ENCODE measurements at regions not wholly inside any gene's neighbourhood (a gene's known extent, or its start where the extent isn't known, plus 50 kb on each side); places are given as distances from the start of the nearest gene placed in this dataset.
"Not testable (repeated sequence)": the region's sequence is repeated elsewhere in the genome, so short reads cannot be mapped to it uniquely, and the experiment has no call there.

DNA sequence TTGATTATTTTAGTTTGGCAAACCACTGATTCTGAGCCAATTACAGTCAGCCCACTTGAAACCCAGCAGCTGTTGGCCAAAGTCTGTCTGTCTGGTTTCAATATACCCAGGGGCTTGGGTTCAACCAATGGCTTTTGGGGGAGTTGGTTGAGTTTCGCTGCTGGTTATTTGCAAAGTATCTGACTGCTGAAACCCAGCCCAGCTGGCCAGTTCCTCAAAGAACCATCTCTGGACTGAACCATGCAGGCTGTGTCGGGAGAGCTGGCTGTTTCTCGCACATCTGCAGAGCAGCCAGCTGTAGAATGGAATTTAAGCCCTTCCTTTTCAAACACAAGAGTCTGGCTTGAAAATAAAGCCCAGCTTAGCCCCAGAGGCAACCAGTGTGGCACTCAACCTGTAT, 66.0 kb upstream of the PAX7 start:
- Histone ChIP-seq H3K9ac (ENCODE audit: low read depth, low read length) (no peak overlapping the region), H3K36me3 (ENCODE audit: insufficient read depth, low read depth, low read length) (no peaks in the 10 kb centered on the region), H3K27me3 (ENCODE audit: insufficient read depth, low read length) (peaks cover 6% of the 10 kb centered on the region), H3K4me1 (ENCODE audit: insufficient read depth, low read length) (no peaks in the 10 kb centered on the region), H3K9me3 (ENCODE audit: insufficient read depth, low read depth, low read length) (no peaks in the 10 kb centered on the region), H3K4me3 (ENCODE audit: low read length) (no peak overlapping the region), H3K27ac (ENCODE audit: low read length) (no peak overlapping the region)

DNA sequence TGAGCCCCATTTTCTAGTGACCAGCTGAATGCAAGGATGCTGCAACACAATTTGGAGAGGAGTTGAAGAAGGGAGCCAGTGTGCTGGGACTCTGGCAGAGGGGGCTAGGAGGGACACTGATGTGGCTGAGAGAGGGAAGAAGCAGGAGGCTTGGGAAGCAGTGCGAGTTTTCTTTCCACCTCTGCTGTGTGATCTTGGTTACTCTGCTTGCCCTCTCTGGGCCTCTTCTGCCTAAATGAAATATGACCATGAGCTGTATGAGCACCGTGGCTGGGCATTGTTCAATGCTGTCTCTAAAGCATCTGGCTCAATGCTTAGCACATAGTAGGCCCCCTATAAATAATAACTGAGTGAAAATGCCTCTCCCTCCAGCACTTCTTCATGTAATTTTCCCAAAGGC, 65.3 kb upstream of the PAX7 start:
- Histone ChIP-seq H3K27ac (ENCODE audit: low read length) (no peak overlapping the region), H3K9ac (ENCODE audit: low read depth, low read length) (no peak overlapping the region), H3K4me3 (ENCODE audit: low read length) (no peak overlapping the region), H3K36me3 (ENCODE audit: insufficient read depth, low read depth, low read length) (no peaks in the 10 kb centered on the region), H3K27me3 (ENCODE audit: insufficient read depth, low read length) (no peaks in the 10 kb centered on the region; the same call in 1 of the 2 replicates), H3K9me3 (ENCODE audit: insufficient read depth, low read depth, low read length) (no peaks in the 10 kb centered on the region), H3K4me1 (ENCODE audit: insufficient read depth, low read length) (no peaks in the 10 kb centered on the region)

DNA sequence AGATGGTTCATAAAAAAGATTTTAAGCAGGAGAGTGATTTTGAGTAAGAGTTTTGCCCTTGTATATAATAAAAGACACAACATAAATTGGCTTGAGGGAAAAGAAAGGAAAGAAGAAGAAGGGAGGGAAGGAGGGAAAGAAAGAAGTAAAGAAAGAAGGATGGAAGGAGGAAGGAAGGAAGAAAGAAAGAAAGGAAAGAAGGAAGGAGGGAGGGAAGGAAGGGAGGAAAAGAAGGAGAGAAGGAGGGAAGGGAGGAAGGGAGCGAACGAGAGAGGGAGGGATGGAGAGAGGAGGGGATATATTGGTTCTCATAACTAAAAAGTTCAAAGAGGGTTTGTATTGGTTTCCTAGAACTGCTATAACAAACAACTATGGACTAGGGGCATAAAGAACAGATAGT, 62.2 kb upstream of the PAX7 start:
- Histone ChIP-seq H3K36me3 (ENCODE audit: insufficient read depth, low read depth, low read length) (no peaks in the 10 kb centered on the region), H3K27me3 (ENCODE audit: insufficient read depth, low read length) (no peaks in the 10 kb centered on the region), H3K4me3 (ENCODE audit: low read length) (no peak overlapping the region), H3K9me3 (ENCODE audit: insufficient read depth, low read depth, low read length) (no peaks in the 10 kb centered on the region), H3K9ac (ENCODE audit: low read depth, low read length) (no peak overlapping the region), H3K27ac (ENCODE audit: low read length) (no peak overlapping the region), H3K4me1 (ENCODE audit: insufficient read depth, low read length) (no peaks in the 10 kb centered on the region)

GRCh38 chr1:18569251-18569650, 61.4 kb upstream of the PAX7 start:
- Histone ChIP-seq H3K27ac (ENCODE audit: low read length) (no peak overlapping the region), H3K9me3 (ENCODE audit: insufficient read depth, low read depth, low read length) (no peaks in the 10 kb centered on the region), H3K4me1 (ENCODE audit: insufficient read depth, low read length) (no peaks in the 10 kb centered on the region), H3K9ac (ENCODE audit: low read depth, low read length) (no peak overlapping the region), H3K27me3 (ENCODE audit: insufficient read depth, low read length) (no peaks in the 10 kb centered on the region), H3K36me3 (ENCODE audit: insufficient read depth, low read depth, low read length) (no peaks in the 10 kb centered on the region), H3K4me3 (ENCODE audit: low read length) (no peak overlapping the region)

DNA sequence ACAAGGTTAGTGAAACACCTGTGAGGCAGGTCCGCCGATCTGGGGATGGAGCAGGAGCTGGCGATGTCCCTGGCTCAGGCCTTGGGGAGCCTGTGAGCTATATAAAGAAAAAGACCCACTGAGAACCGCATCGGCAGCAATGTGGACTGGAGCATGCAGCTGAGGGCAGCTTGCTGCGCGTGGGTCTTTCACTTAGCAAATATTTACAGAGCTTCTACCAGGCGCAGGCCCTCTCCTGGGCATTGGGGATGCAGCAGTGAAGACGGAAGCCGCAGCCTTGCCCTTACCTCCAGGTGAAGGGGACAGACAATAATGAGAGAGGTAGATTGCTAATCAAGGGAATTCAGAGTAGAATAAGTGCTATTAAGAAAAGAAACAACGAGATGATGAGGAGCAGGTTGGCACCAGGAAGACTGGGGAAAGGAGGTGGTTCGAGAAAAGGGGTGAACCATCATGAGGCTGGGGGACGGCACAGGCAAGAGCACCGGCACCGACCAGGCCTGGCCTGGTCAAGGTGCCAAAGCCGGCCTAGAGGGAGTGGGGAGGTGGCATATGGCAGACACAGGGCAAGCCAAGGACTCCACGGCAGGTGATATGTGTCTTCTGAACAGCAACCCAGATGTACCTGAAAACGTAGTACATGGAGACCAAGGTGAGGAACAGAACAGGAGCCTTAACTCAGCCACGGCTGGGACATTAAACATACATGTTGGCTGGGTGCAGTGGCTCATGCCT, 60.7 kb upstream of the PAX7 start:
- Histone ChIP-seq H3K9me3 (ENCODE audit: insufficient read depth, low read depth, low read length) (no peaks in the 10 kb centered on the region), H3K4me1 (ENCODE audit: insufficient read depth, low read length) (no peaks in the 10 kb centered on the region), H3K4me3 (ENCODE audit: low read length) (no peak overlapping the region), H3K9ac (ENCODE audit: low read depth, low read length) (no peak overlapping the region), H3K27me3 (ENCODE audit: insufficient read depth, low read length) (no peaks in the 10 kb centered on the region), H3K27ac (ENCODE audit: low read length) (no peak overlapping the region), H3K36me3 (ENCODE audit: insufficient read depth, low read depth, low read length) (no peaks in the 10 kb centered on the region)

- Histone ChIP-seq H3K4me3 (ENCODE audit: low read length) (no peak overlapping the region), H3K9ac (ENCODE audit: low read depth, low read length) (no peak overlapping the region), H3K27ac (ENCODE audit: low read length) (no peak overlapping the region), H3K9me3 (ENCODE audit: insufficient read depth, low read depth, low read length) (no peaks in the 10 kb centered on the region), H3K27me3 (ENCODE audit: insufficient read depth, low read length) (no peaks in the 10 kb centered on the region), H3K36me3 (ENCODE audit: insufficient read depth, low read depth, low read length) (no peaks in the 10 kb centered on the region), H3K4me1 (ENCODE audit: insufficient read depth, low read length) (no peaks in the 10 kb centered on the region)
Measured at GRCh38 chr1:18571275-18571674, 59.4 kb upstream of the PAX7 start.

DNA sequence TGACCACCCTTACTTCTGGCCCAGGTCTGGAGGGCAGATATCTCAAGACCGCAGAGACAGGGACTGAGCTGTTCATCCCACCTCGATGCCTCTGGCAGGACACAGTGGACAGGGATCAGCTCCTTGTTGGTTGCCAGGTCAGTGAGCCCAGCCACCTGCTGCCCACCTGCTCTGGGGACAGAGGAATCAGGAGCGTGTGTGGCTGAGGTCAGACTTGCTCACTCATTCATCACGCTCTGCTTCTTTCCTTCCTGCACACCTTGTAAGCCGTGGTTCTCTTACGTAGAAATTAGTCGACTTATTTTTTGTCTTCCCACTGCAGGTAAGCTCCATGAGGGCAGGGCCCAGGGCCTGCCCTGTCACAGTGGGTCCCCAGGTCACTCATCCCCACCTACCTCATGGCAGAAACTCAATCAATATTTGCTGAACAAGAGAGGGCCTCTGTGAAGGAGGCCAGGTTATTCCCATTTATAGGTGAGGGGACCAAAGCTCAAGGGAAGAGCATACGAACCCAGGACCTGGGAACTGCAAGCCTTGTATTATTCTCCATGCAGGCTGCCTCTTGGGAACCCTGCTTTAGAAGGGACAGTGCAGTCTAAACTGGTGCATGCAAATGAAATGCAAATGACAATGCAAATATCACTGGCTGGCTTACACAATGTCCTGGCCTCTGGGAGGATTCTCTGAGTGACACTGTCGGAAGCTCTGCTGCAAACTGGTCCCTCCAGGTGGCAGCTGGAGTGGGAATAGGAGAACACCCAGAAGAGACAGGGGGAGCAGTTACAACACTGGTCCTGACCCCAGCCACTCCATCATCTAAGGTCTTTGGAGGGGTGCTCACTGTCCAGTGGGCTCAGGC, 58.4 kb upstream of the PAX7 start:
- H3K4me1 ChIP-seq (ENCODE audit: insufficient read depth, low read length) = no peaks in the 10 kb centered on the region
- H3K4me3 ChIP-seq (ENCODE audit: low read length) = no peak overlapping the region

DNA sequence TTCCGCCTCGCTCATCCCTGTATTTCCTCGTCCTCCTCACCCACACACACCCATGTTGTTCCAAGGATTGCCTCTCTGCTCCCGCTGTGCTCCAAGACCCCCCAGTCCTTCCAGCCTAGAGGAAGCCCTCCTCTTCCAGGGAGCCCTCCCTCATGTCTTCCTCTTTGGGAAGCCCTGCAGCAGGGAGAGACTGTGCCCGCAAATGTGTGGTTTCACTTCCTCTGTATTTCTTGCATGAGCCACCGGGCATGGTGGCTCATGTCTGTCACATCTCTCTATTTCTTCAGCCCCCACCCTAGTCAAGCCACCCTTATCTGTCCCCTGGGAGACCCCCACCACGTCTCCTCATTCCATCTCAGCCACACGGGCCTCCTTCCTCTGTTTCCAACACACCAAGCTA, 57.5 kb upstream of the PAX7 start:
- Histone ChIP-seq H3K9ac (ENCODE audit: low read depth, low read length) (no peak overlapping the region), H3K27ac (ENCODE audit: low read length) (no peak overlapping the region)

More for the DNA sequence above, 58.4 kb upstream of the PAX7 start:
- no peak overlapping the region for H3K27ac ChIP-seq (ENCODE audit: low read length)
- no peak overlapping the region for H3K9ac ChIP-seq (ENCODE audit: low read depth, low read length)
- H3K9me3 ChIP-seq (ENCODE audit: insufficient read depth, low read depth, low read length) = no peaks in the 10 kb centered on the region
- H3K27me3 ChIP-seq (ENCODE audit: insufficient read depth, low read length) = no peaks in the 10 kb centered on the region
- no peaks in the 10 kb centered on the region for H3K36me3 ChIP-seq (ENCODE audit: insufficient read depth, low read depth, low read length)

GRCh38 chr1:18574754-18575153, 55.9 kb upstream of the PAX7 start:
- Histone ChIP-seq H3K9ac (ENCODE audit: low read depth, low read length) (no peak overlapping the region), H3K4me1 (ENCODE audit: insufficient read depth, low read length) (no peaks in the 10 kb centered on the region), H3K36me3 (ENCODE audit: insufficient read depth, low read depth, low read length) (no peaks in the 10 kb centered on the region), H3K4me3 (ENCODE audit: low read length) (no peak overlapping the region), H3K9me3 (ENCODE audit: insufficient read depth, low read depth, low read length) (no peaks in the 10 kb centered on the region), H3K27ac (ENCODE audit: low read length) (no peak overlapping the region), H3K27me3 (ENCODE audit: insufficient read depth, low read length) (no peaks in the 10 kb centered on the region)

More for the DNA sequence above, 57.5 kb upstream of the PAX7 start:
- H3K4me1 ChIP-seq (ENCODE audit: insufficient read depth, low read length) = no peaks in the 10 kb centered on the region
- no peak overlapping the region for H3K4me3 ChIP-seq (ENCODE audit: low read length)
- no peaks in the 10 kb centered on the region for H3K9me3 ChIP-seq (ENCODE audit: insufficient read depth, low read depth, low read length)
- no peaks in the 10 kb centered on the region for H3K36me3 ChIP-seq (ENCODE audit: insufficient read depth, low read depth, low read length)
- no peaks in the 10 kb centered on the region for H3K27me3 ChIP-seq (ENCODE audit: insufficient read depth, low read length)

DNA sequence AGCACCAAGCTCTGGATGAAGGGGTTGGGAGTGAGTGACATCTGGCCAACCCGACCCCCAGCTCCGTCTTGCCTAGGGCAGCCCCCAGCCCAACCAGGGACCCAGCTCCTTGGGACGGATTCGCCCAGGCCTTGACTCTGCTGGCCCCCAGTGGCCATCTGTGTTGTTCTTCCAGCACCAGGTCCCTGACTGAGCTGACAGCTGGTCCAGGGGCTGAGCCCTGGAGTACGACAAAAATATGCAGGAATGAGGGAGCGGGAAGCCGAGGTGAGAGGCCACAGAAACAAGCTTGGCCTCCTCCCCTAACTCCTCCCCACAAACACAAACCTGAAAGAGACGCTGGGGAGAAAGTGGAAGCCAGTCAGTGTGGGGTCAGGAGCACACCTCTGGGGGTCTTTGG, 55.0 kb upstream of the PAX7 start:
- Histone ChIP-seq H3K9me3 (ENCODE audit: insufficient read depth, low read depth, low read length) (no peaks in the 10 kb centered on the region), H3K36me3 (ENCODE audit: insufficient read depth, low read depth, low read length) (no peaks in the 10 kb centered on the region), H3K9ac (ENCODE audit: low read depth, low read length) (no peak overlapping the region), H3K4me1 (ENCODE audit: insufficient read depth, low read length) (no peaks in the 10 kb centered on the region), H3K4me3 (ENCODE audit: low read length) (no peak overlapping the region), H3K27me3 (ENCODE audit: insufficient read depth, low read length) (no peaks in the 10 kb centered on the region), H3K27ac (ENCODE audit: low read length) (no peak overlapping the region)

DNA sequence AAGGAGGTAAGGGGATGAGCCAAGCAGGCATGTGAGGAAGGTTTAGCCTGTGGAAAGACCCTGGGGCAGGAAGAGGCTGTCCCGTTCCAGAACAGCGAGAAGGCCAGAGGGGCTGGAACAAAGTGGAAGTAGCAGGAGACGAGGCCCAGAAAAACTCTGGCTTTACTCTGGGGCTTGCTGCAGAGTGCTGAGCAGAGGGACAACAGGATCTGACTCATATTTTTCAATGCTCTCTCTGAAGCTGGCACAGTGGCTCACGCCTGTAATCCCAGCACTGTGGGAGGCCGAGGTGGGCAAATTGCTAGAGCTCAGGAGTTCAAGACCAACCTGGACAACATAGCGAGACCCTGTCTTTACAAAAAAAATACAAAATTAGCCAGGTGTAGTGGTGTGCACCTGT, 52.4 kb upstream of the PAX7 start:
- Histone ChIP-seq H3K27ac (ENCODE audit: low read length) (no peak overlapping the region), H3K9ac (ENCODE audit: low read depth, low read length) (no peak overlapping the region), H3K9me3 (ENCODE audit: insufficient read depth, low read depth, low read length) (no peaks in the 10 kb centered on the region), H3K36me3 (ENCODE audit: insufficient read depth, low read depth, low read length) (no peaks in the 10 kb centered on the region), H3K4me1 (ENCODE audit: insufficient read depth, low read length) (no peaks in the 10 kb centered on the region; the same call in 1 of the 2 replicates), H3K4me3 (ENCODE audit: low read length) (no peak overlapping the region), H3K27me3 (ENCODE audit: insufficient read depth, low read length) (peaks cover 6% of the 10 kb centered on the region; the same call in 1 of the 2 replicates)

DNA sequence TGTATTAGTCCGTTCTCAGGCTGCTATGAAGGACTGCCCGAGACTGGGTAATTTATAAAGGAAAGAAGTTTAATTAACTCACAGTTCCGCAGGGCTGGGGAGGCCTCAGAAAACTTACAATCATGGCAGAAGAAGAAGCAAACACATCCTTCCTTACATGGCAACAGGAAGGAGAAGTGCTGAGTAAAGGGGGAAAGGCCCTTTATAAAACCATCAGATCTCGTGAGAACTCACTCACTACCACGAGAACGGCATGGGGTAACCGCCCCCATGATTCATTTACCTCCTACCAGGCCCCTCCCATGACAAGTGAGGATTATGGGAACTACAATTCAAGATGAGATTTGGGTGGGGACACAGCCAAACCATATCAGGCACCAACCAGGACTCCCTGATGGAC, 51.4 kb upstream of the PAX7 start:
- not testable (repeated sequence) for H3K36me3 ChIP-seq (ENCODE audit: insufficient read depth, low read depth, low read length); H3K4me3 ChIP-seq (ENCODE audit: low read length); H3K4me1 ChIP-seq (ENCODE audit: insufficient read depth, low read length); H3K9me3 ChIP-seq (ENCODE audit: insufficient read depth, low read depth, low read length); H3K27me3 ChIP-seq (ENCODE audit: insufficient read depth, low read length); H3K27ac ChIP-seq (ENCODE audit: low read length); H3K9ac ChIP-seq (ENCODE audit: low read depth, low read length)
